Endometrium (tissue), 2 donors: ENCODE measurements at regions not wholly inside any gene's neighbourhood (a gene's known extent, or its start where the extent isn't known, plus 50 kb on each side); places are given as distances from the start of the nearest gene placed in this dataset.

Source experiments
- FAIRE-seq: peaks from 2 replicates; lab custom pipeline; 2012; peaks lifted over from hg19 to GRCh38; lab: Jason Lieb, UNC
- donor health status: control.
- donor health status: control.

GRCh38 chr3:156760333-156760732, 65.8 kb upstream of the LEKR1 start:
- no peak for FAIRE-seq

- no peak for FAIRE-seq
Observed at GRCh38 chr3:156761007-156761406, 65.1 kb upstream of the LEKR1 start.

- FAIRE-seq, result no peak
Observed at GRCh38 chr3:156761713-156762451, 64.3 kb upstream of the LEKR1 start.

- FAIRE-seq, result peak; percentile 89
Observed at GRCh38 chr3:156762631-156763185, 63.4 kb upstream of the LEKR1 start.

- no peak for FAIRE-seq
Observed at GRCh38 chr3:156763386-156763785, 62.8 kb upstream of the LEKR1 start.

GRCh38 chr3:156763931-156764720, 62.0 kb upstream of the LEKR1 start:
- FAIRE-seq, result peak; percentile 45

GRCh38 chr3:156764751-156765150, 61.4 kb upstream of the LEKR1 start:
- FAIRE-seq, result no peak

- no peak for FAIRE-seq
Observed at GRCh38 chr3:156768390-156768789, 57.8 kb upstream of the LEKR1 start.

- no peak for FAIRE-seq
Observed at GRCh38 chr3:156769721-156770654, 56.2 kb upstream of the LEKR1 start.

- no peak for FAIRE-seq
Observed at GRCh38 chr3:156770699-156771414, 55.3 kb upstream of the LEKR1 start.

GRCh38 chr3:156772588-156773206, 53.5 kb upstream of the LEKR1 start:
- FAIRE-seq, result no peak

GRCh38 chr3:156776031-156776430, 50.1 kb upstream of the LEKR1 start:
- no peak for FAIRE-seq
